ENCODE measurements at regions not wholly inside any gene's neighbourhood (a gene's known extent, or its start where the extent isn't known, plus 50 kb on each side); places are given as distances from the start of the nearest gene placed in this dataset.
"Not testable (repeated sequence)": the region's sequence is repeated elsewhere in the genome, so short reads cannot be mapped to it uniquely, and the experiment has no call there.

- DNase-seq (ENCODE audit: low spot score): no peak
Measured at GRCh38 chr7:69398986-69399385, 199.3 kb upstream of the AUTS2 start.

DNA sequence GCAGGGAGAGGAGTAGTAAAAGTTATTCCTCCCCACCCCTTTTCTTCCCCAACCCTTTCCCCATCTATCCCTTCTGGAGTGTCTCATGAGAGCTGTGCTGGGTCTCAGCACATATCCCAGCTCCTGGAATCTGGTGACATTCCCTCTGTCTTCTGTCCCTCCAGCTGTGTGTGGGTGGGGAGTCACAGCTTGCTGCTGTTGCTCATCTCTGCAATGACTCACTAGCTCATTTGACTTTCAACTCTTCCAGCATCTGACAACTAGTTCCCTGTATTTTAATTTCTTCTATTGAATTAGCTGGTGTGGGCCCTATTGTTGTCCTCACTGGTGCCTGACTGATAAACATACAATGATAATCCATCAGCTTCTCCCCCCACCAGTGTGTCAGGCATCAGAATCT, 198.9 kb upstream of the AUTS2 start:
- peak; percentile 87 for DNase-seq (ENCODE audit: low spot score)

DNA sequence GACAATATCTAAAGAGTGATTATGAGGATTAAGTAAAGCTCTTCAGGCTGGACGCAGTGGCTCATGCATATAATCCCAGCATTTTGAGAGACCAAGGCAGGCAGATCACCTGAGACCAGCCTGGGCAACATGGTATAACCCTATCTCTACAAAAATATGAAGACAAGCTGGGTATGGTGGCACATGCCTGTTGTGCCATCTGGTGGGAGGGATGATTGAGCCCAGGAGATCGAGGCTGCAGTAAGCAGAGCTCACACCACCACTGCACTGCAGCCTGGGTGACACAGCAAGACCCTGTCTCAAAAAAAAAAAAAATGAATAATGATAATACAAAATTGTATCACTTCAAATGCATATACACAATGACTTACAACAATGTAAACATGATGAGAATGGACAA, 195.6 kb upstream of the AUTS2 start:
- no peak for DNase-seq (ENCODE audit: low spot score)

GRCh38 chr7:69403169-69403568, 195.1 kb upstream of the AUTS2 start:
- DNase-seq (ENCODE audit: low spot score): peak; percentile 16

DNA sequence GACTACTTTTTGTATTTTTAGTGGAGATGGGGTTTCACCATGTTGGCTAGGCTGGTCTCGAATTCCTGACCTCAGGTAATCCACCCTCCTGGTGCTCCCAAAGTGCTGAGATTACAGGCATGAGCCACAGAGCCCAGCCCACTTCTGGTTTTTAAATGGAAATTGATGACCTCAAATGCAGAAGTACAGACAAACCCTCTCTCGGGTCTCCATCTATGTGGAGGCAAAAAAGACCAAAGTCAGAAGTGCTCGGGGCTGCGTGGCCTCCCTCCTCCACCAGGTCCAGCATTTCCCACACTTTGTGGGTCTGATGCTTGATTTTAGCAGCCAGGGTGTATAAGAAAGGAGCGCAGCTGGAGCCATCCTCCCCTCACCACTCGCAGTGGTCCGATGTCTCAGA, 187.3 kb upstream of the AUTS2 start:
- DNase-seq (ENCODE audit: low spot score): no peak

DNA sequence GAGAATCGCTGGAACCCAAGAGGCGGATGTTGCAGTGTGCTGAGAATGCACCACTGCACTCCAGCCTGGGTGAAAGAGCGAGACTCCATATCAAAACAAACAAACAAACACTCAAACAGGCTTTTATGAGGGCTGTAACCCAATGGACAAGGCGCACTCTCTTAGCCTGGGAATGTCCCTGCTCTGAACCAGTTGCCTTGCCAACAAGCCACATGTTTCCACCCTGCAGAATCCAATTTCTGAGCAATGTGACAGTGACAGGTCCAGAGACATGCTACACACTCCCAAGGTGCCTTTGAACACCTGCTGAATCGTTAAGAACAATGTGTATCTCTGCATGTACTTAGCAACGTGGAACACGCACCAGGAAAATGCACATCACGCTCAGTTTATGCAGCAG, 186.8 kb upstream of the AUTS2 start:
- no peak for DNase-seq (ENCODE audit: low spot score)

- peak; percentile 94 for DNase-seq (ENCODE audit: low spot score)
Measured at GRCh38 chr7:69412331-69413146, 185.7 kb upstream of the AUTS2 start.

- DNase-seq (ENCODE audit: low spot score): no peak
Measured at GRCh38 chr7:69414555-69414954, 183.7 kb upstream of the AUTS2 start.

DNA sequence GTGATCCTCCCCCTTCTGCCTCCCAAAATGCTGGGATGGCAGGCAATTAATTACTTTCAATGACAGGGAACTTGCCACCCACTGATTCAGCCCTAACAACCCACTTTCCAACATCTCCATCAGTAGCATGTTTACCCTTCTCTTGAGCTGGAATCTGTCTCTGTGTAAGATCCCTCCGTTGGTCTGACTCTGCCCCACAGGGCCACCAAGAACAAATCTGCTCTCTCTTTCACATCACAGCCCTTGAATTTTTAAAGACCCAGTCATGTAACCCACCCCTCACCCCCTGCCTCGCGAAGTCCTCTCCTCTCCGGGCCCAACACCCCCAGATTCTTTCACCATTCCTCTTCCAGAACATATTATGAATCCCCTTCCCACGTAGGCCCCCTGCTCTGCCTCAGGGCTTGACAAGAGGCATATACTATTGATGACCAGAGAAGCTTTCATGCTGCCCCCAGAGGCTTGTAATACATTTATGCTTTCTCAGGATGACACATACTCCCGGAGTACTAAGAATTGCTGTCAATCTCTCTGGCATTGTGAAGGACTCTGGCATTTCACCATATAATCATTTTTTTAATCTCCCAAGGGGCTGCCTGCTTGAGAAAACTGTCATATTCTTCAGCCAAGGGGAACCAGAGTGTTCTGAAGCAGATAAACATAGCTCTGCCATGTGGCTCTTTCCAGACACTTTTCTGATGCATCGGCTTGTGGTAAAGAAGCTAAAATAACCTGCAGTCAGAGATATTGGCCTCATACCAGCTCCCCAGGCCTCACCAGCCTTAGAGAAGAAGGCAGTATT, 179.2 kb upstream of the AUTS2 start:
- DNase-seq (ENCODE audit: low spot score): no peak

GRCh38 chr7:69419934-69420333, 178.3 kb upstream of the AUTS2 start:
- DNase-seq (ENCODE audit: low spot score): peak; percentile 24

DNA sequence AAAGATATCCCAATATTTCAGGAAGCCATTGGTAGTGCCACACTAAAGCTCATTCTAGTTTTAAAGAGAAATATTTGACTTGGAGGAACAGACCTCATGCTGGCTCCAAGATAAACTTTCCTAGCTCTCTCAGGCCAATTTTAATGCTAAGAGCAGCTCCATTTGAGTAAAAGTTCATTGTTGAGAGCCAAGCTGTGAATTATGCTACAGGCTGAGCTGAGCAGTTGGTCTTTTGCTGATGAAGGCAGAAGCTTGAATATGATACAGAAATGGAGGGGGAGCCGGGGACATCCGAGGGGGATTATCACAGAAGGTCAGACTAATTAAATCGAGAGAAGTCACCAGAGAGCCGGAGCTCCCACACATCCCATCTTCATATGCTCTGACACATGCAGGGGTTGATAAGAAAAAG, 175.7 kb upstream of the AUTS2 start:
- no peak for DNase-seq (ENCODE audit: low spot score)

DNA sequence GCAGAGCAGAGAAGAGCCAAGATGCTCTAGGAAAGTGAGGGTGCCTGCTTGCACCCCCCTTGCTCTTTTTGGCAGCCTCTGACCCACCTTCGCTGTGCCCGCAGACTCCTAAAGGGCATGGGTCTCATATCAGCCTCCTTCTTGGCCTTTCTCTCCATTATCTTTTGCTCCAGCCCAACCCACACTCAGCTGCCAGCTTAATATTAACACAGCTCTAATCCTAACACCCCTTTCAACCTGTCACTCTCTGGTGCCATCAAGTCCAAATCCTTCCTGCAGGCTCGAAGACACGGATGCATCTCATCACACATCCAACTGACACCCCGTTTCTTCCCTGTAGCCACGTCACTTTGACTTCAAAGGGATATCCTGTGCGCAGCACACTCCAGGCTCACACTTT, 171.6 kb upstream of the AUTS2 start:
- DNase-seq (ENCODE audit: low spot score): no peak

- DNase-seq (ENCODE audit: low spot score): no peak
Measured at GRCh38 chr7:69428089-69428488, 170.2 kb upstream of the AUTS2 start.

DNA sequence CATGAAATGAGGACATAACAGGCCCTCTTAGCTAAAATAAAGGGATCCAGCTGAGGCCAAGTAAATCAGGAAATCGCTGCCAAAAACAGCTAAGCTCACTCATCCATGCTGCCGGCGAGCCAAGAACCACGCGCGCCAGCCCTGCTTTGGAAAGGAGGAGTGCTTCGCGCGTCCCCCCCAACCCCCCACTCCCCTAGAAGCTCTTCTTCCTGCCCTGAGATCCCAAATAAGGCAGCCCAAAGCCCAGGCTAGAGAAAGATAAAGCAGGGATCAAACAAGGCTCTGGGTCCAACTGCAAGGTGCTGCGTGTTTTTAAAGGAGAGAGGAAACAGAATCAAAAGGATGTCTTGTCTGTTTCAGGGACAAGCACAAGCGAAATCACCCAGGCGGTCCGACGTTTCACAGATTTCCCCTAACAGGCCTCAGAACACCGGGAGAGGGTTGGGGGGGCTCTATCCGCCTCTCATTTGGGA, 168.3 kb upstream of the AUTS2 start:
- DNase-seq (ENCODE audit: low spot score): peak; percentile 66

GRCh38 chr7:69430384-69431021, 167.8 kb upstream of the AUTS2 start:
- DNase-seq (ENCODE audit: low spot score): no peak

GRCh38 chr7:69431626-69432025, 166.6 kb upstream of the AUTS2 start:
- DNase-seq (ENCODE audit: low spot score): no peak

GRCh38 chr7:69432276-69432675, 166.0 kb upstream of the AUTS2 start:
- DNase-seq (ENCODE audit: low spot score): not testable (repeated sequence)

GRCh38 chr7:69433081-69433480, 165.2 kb upstream of the AUTS2 start:
- DNase-seq (ENCODE audit: low spot score): no peak

- peak; percentile 82 for DNase-seq (ENCODE audit: low spot score)
Measured at GRCh38 chr7:69434398-69434815, 163.9 kb upstream of the AUTS2 start.

GRCh38 chr7:69435711-69436110, 162.6 kb upstream of the AUTS2 start:
- no peak for DNase-seq (ENCODE audit: low spot score)

DNA sequence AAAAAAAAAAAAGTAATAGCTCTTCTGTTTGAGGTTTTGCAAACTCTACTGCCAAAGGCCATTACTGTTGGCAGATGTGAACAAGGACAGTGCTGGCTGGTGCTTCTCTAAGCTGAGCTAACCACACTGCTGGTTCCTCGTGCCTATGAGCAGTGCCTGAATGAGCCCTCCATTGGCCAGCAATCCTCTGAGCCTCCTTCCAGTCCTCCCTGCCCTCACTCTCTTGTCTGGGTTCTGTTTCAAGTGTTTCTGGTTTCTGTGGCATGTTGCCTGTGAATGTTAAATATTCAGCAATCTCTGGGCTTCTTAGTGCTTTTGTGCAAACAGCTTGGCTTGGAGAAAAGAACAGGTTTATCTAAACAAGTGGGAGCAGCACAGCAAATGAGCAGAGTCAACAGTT, 161.3 kb upstream of the AUTS2 start:
- peak; percentile 33 for DNase-seq (ENCODE audit: low spot score)

DNA sequence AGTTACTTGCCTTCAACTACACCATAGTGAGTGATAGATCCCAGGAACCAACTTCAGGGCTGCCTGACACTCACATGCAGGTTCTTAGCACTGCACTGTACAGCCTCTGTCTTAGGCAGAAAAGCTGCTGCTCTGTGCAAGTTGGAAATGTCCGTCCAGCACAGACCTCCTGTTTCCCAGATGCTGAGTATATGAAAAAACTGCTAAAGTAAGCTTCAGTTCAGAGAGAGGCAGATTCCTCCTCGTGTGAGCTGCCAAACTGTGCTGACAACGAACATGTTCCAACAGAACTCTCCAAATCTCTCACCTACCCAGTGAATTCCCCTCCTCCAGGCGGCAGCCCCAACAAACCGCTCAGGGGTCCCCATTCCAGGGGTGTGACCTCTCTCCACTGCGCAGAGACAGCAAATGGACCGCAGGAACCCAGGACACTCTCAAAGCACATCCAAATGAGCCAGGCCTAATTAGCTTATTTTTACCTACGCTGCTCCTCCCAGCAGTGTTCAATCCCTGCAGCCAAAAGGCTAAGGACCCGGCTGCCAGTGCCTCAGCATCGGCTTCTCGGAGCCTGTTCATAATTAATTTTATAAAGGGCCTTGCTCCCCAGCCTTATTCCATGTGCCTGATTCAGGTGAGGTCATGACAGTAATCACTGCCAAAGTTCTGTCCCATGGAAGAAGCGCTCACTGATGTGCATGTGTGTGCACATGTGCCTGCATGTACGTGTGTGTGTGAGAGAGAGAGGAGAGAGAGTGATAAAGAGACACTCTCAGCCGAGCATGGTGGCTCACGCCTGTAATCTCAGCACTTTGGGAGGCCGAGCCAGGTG, 159.5 kb upstream of the AUTS2 start:
- peak; percentile 10 for DNase-seq (ENCODE audit: low spot score)
